ENCODE measurements at regions not wholly inside any gene's neighbourhood (a gene's known extent, or its start where the extent isn't known, plus 50 kb on each side); places are given as distances from the start of the nearest gene placed in this dataset.

- H4K20me1 ChIP-seq (ENCODE audit: insufficient read depth, low read length): no peaks in the 10 kb centered on the region
- no peak overlapping the region for H3K27ac ChIP-seq (ENCODE audit: low read depth, low read length, poor library complexity, severe bottlenecking)
- no peaks in the 10 kb centered on the region for H3K79me2 ChIP-seq (ENCODE audit: insufficient read depth, low read depth, low read length)
- POLR2A ChIA-PET: no interaction called here
- no peak for DNase-seq (ENCODE audit: low spot score)
- H3K9me2 ChIP-seq (ENCODE audit: insufficient read depth, low read length): no peaks in the 10 kb centered on the region
- no peak overlapping the region for H2AFZ ChIP-seq (ENCODE audit: low read length)
- H3K4me2 ChIP-seq (ENCODE audit: low read length): no peak overlapping the region
- CTCF ChIA-PET (ENCODE audit: unreplicated experiment): no interaction called here
- no peaks in the 10 kb centered on the region for H3K9me3 ChIP-seq (ENCODE audit: low read length)
- TF ChIP-seq EZH2phosphoT487 (IDR thresholded peaks at IDR 0.05; ENCODE audit: borderline replicate concordance, low read depth, low read length) (no peak), CTCF (conservative IDR thresholded peaks at IDR 0.05; ENCODE audit: low read length) (no peak)
- no peaks in the 10 kb centered on the region for H3K36me3 ChIP-seq (ENCODE audit: insufficient read depth, low read length)
- BruUV-seq (replicated peaks): no TSS peak
- intact Hi-C loops (cut with micrococcal nuclease; ENCODE audit: unreplicated experiment): no loop called here
- H3K4me1 ChIP-seq (ENCODE audit: insufficient read depth, low read length, poor library complexity, severe bottlenecking): no peaks in the 10 kb centered on the region
- no peak overlapping the region for H3K4me3 ChIP-seq (ENCODE audit: low read depth, low read length, poor library complexity, severe bottlenecking)
Observed at GRCh38 chr11:80856066-80856465, 1415.2 kb upstream of the TENM4 start.

GRCh38 chr11:80855426-80855825, 1414.6 kb upstream of the TENM4 start:
- CTCF ChIA-PET (ENCODE audit: unreplicated experiment): no interaction called here

GRCh38 chr11:80849253-80849652, 1408.4 kb upstream of the TENM4 start:
- Histone ChIP-seq H3K4me3 (ENCODE audit: low read depth, low read length, poor library complexity, severe bottlenecking) (no peak overlapping the region), H3K9me2 (ENCODE audit: insufficient read depth, low read length) (no peaks in the 10 kb centered on the region), H3K27ac (ENCODE audit: low read depth, low read length, poor library complexity, severe bottlenecking) (no peak overlapping the region), H3K4me2 (ENCODE audit: low read length) (no peak overlapping the region), H3K79me2 (ENCODE audit: insufficient read depth, low read depth, low read length) (no peaks in the 10 kb centered on the region), H2AFZ (ENCODE audit: low read length) (no peak overlapping the region), H3K4me1 (ENCODE audit: insufficient read depth, low read length, poor library complexity, severe bottlenecking) (no peaks in the 10 kb centered on the region), H3K36me3 (ENCODE audit: insufficient read depth, low read length) (no peaks in the 10 kb centered on the region), H3K9me3 (ENCODE audit: low read length) (no peaks in the 10 kb centered on the region), H4K20me1 (ENCODE audit: insufficient read depth, low read length) (no peaks in the 10 kb centered on the region)
- TF ChIP-seq EZH2phosphoT487 (IDR thresholded peaks at IDR 0.05; ENCODE audit: borderline replicate concordance, low read depth, low read length) (no peak), CTCF (conservative IDR thresholded peaks at IDR 0.05; ENCODE audit: low read length) (no peak)
- no TSS peak for BruUV-seq (replicated peaks)
- ChIA-PET CTCF (ENCODE audit: unreplicated experiment) (no interaction called here), POLR2A (no interaction called here)
- intact Hi-C loops (cut with micrococcal nuclease; ENCODE audit: unreplicated experiment): no loop called here
- DNase-seq (ENCODE audit: low spot score): no peak

More at GRCh38 chr11:80855426-80855825, 1414.6 kb upstream of the TENM4 start:
- Histone ChIP-seq H2AFZ (ENCODE audit: low read length) (no peak overlapping the region), H3K36me3 (ENCODE audit: insufficient read depth, low read length) (no peaks in the 10 kb centered on the region), H3K4me3 (ENCODE audit: low read depth, low read length, poor library complexity, severe bottlenecking) (no peak overlapping the region), H3K4me1 (ENCODE audit: insufficient read depth, low read length, poor library complexity, severe bottlenecking) (no peaks in the 10 kb centered on the region), H3K9me3 (ENCODE audit: low read length) (no peaks in the 10 kb centered on the region), H3K27ac (ENCODE audit: low read depth, low read length, poor library complexity, severe bottlenecking) (no peak overlapping the region), H3K79me2 (ENCODE audit: insufficient read depth, low read depth, low read length) (no peaks in the 10 kb centered on the region), H3K4me2 (ENCODE audit: low read length) (no peak overlapping the region), H4K20me1 (ENCODE audit: insufficient read depth, low read length) (no peaks in the 10 kb centered on the region), H3K9me2 (ENCODE audit: insufficient read depth, low read length) (no peaks in the 10 kb centered on the region)
- DNase-seq (ENCODE audit: low spot score): no peak
- POLR2A ChIA-PET: no interaction called here
- TF ChIP-seq EZH2phosphoT487 (IDR thresholded peaks at IDR 0.05; ENCODE audit: borderline replicate concordance, low read depth, low read length) (no peak), CTCF (conservative IDR thresholded peaks at IDR 0.05; ENCODE audit: low read length) (no peak)
- intact Hi-C loops (cut with micrococcal nuclease; ENCODE audit: unreplicated experiment): no loop called here
- BruUV-seq (replicated peaks): no TSS peak
